ENCODE measurements at regions not wholly inside any gene's neighbourhood (a gene's known extent, or its start where the extent isn't known, plus 50 kb on each side); places are given as distances from the start of the nearest gene placed in this dataset.

DNA sequence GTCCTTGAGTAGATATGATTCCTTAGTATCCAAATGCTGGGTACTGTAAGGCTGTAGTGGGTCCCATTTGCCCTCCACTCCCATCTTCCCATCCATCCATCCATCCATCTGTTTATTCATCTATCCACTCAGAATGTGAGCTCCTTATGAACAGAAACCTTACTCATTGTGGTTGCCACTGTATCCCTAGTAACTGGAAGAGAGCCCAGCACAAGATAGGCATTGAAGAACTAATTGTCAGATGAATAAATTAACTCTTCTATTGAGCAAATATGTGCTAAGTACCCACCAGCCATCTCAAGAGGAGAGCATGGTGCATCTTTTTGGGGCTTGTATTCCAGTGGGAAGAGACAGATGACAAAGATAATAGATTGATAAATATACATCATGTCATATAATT lies 86.4 kb upstream of the SEZ6L start:
- in situ Hi-C loops (cut with MboI) (no loop called here), intact Hi-C loops (cut with micrococcal nuclease) (loop anchor here (10.0 kb wide), 1 partner anchor 252 kb away; no protein-coding TSS in a partner anchor)
- H3K9ac ChIP-seq (ENCODE audit: insufficient read depth in 1 of 2, low read depth in 2 of 2, low read length in 2 of 2), result no peak overlapping the region
- H2AFZ ChIP-seq (ENCODE audit: low read depth, low read length), result no peak overlapping the region
- H3K9me1 ChIP-seq (ENCODE audit: control insufficient read depth, insufficient read depth, low read length), result no peaks in the 10 kb centered on the region
- POLR2A ChIA-PET, result interaction anchor here (0.6 to 0.7 kb wide), 2 partner anchors 18 to 287 kb away, joined by 3 read pairs; no protein-coding TSS in a partner anchor
- H3K36me3 ChIP-seq (ENCODE audit: control insufficient read depth, insufficient read depth, low read length), result no peaks in the 10 kb centered on the region
- FAIRE-seq, result no peak
- H3K27ac ChIP-seq (ENCODE audit: extremely low read depth, low read depth, low read length), result no peak overlapping the region
- no TSS peak for BruUV-seq (replicated peaks)
- TF ChIP-seq ZHX1 (conservative IDR thresholded peaks at IDR 0.05; ENCODE audit: low read length), result no peak
- no peak for TF ChIP-seq MLLT1 (IDR thresholded peaks at IDR 0.05)
- TF ChIP-seq NR1H2 (CRISPR knock-in tag; IDR thresholded peaks at IDR 0.05), result no peak
- TF ChIP-seq ZEB2 (IDR thresholded peaks at IDR 0.05), result no peak
- no peak for TF ChIP-seq NFE2L1 (tag; IDR thresholded peaks at IDR 0.05; ENCODE audit: borderline replicate concordance, low read depth)
- TF ChIP-seq SMAD2 (IDR thresholded peaks at IDR 0.05; ENCODE audit: low read depth, low read length), result no peak
- TF ChIP-seq, protein P1, sequence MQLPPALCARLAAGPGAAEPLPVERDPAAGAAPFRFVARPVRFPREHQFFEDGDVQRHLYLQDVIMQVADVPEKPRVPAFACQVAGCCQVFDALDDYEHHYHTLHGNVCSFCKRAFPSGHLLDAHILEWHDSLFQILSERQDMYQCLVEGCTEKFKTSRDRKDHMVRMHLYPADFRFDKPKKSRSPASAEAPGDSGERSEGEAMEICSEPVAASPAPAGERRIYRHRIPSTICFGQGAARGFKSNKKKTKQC (CRISPR knock-in tag; IDR thresholded peaks at IDR 0.05), result no peak
- TF ChIP-seq NR2C1 (IDR thresholded peaks at IDR 0.05), result no peak
- TF ChIP-seq NR2C1 (tag; IDR thresholded peaks at IDR 0.05), result no peak
- no peak for TF ChIP-seq ZNF217 (CRISPR knock-in tag; IDR thresholded peaks at IDR 0.05)
- H3K4me3 ChIP-seq, result no peak overlapping the region
- H3K4me2 ChIP-seq (ENCODE audit: insufficient read depth, low read length), result no peak overlapping the region
- H3K79me2 ChIP-seq (ENCODE audit: control insufficient read depth, insufficient read depth, low read length), result no peaks in the 10 kb centered on the region
- no peaks in the 10 kb centered on the region for H4K20me1 ChIP-seq (replicated peaks; ENCODE audit: control insufficient read depth, insufficient read depth, low read length)
- no peaks in the 10 kb centered on the region for H3K9me3 ChIP-seq (replicated peaks; ENCODE audit: control insufficient read depth, insufficient read depth, low read depth, low read length)
- H3K4me1 ChIP-seq (replicated peaks in 1 of 2; ENCODE audit: control insufficient read depth in 2 of 2, insufficient read depth in 2 of 2, low read length in 2 of 2), result no peaks in the 10 kb centered on the region
- ATAC-seq, result no peak
- no peak for DNase-seq (ENCODE audit: extremely low read depth in 1 of 4, low spot score in 3 of 4)
- CTCF ChIA-PET (ENCODE audit: low intra/inter-chr PET ratio), result no interaction called here
- H3K27me3 ChIP-seq (ENCODE audit: control insufficient read depth in 2 of 2, insufficient read depth in 2 of 2, low read length in 2 of 2), result no peaks in the 10 kb centered on the region
